ENCODE measurements at regions not wholly inside any gene's neighbourhood (a gene's known extent, or its start where the extent isn't known, plus 50 kb on each side); places are given as distances from the start of the nearest gene placed in this dataset.

GRCh38 chr14:66249544-66249943, 236.6 kb upstream of the CCDC196 start:
- H2BK5ac ChIP-seq (ENCODE audit: low read depth, low read length, poor library complexity, severe bottlenecking) = no peak overlapping the region
- dilution Hi-C loops (cut with HindIII; ENCODE audit: low sequenced_read_pairs, unreplicated experiment) (no loop called here), in situ Hi-C loops (cut with MboI; ENCODE audit: low sequenced_read_pairs) (no loop called here), intact Hi-C loops (cut with micrococcal nuclease) (no loop called here)
- no peak overlapping the region for H3K9ac ChIP-seq (ENCODE audit: low read depth, low read length)
- H4K8ac ChIP-seq (ENCODE audit: low read depth in 2 of 2, low read length in 2 of 2) = no peak overlapping the region
- H3K4ac ChIP-seq (ENCODE audit: low read depth, low read length) = no peak overlapping the region
- ATAC-seq (ENCODE audit: low read depth) = no peak
- H3K23ac ChIP-seq (ENCODE audit: low read depth, low read length) = no peak overlapping the region
- H2AK5ac ChIP-seq (ENCODE audit: low read depth, low read length) = no peak overlapping the region
- TF ChIP-seq RFX5 (IDR thresholded peaks at IDR 0.05; ENCODE audit: low read depth, low read length) = no peak
- no peak overlapping the region for H2BK20ac ChIP-seq (ENCODE audit: low read depth, low read length)
- H3K79me1 ChIP-seq (ENCODE audit: low read depth in 1 of 2, low read length in 2 of 2) = no peaks in the 10 kb centered on the region
- CTCF ChIA-PET = no interaction called here
- H3K4me3 ChIP-seq (ENCODE audit: insufficient read depth, low read depth, low read length) = no peak overlapping the region
- H4K5ac ChIP-seq (ENCODE audit: low read depth, low read length) = no peak overlapping the region
- H4K91ac ChIP-seq (ENCODE audit: insufficient read depth, low read depth, low read length) = no peak overlapping the region
- no peaks in the 10 kb centered on the region for H3K9me1 ChIP-seq (ENCODE audit: insufficient read depth, low read length)
- no peak overlapping the region for H3K56ac ChIP-seq (ENCODE audit: extremely low read depth, insufficient read depth, low read length)
- H3K18ac ChIP-seq (ENCODE audit: low read depth, low read length) = no peak overlapping the region
- H2BK120ac ChIP-seq (ENCODE audit: low read depth, low read length) = no peak overlapping the region
- H3K9me3 ChIP-seq (ENCODE audit: control insufficient read depth, insufficient read depth, low read length) = peaks cover 13% of the 10 kb centered on the region; the same call in 1 of the 2 replicates
- no peak overlapping the region for H3K27ac ChIP-seq (ENCODE audit: insufficient read depth, low read length)
- BruUV-seq (replicated peaks) = no TSS peak
- no peak overlapping the region for H2AK9ac ChIP-seq (replicated peaks; ENCODE audit: low read depth, low read length, poor library complexity)
- DNase-seq = no peak
- no peaks in the 10 kb centered on the region for H3K27me3 ChIP-seq (ENCODE audit: control insufficient read depth, insufficient read depth, low read length)
- POLR2A ChIA-PET (ENCODE audit: unreplicated experiment) = no interaction called here
- no peaks in the 10 kb centered on the region for H3K4me1 ChIP-seq (ENCODE audit: control insufficient read depth, insufficient read depth, low read length)
- no peaks in the 10 kb centered on the region for H4K20me1 ChIP-seq (ENCODE audit: insufficient read depth, low read length)
- no peaks in the 10 kb centered on the region for H3K36me3 ChIP-seq (ENCODE audit: control insufficient read depth, insufficient read depth, low read length)
- no peak overlapping the region for H3K4me2 ChIP-seq (ENCODE audit: low read depth, low read length)
- WGBS, 2 experiments (ENCODE audit: extremely low coverage in 2 of 2, insufficient read length in 1 of 2) = 22% methylated on average over 1 of the region's 3 CpGs; no CpG with 5 or more reads in 1 of the 2 experiments
- H2BK15ac ChIP-seq (ENCODE audit: low read depth, low read length) = no peak overlapping the region
- H3K14ac ChIP-seq (replicated peaks; ENCODE audit: low read depth, low read length) = no peak overlapping the region
- H2AFZ ChIP-seq (replicated peaks; ENCODE audit: low read length, poor library complexity) = no peak overlapping the region
